ENCODE measurements at regions not wholly inside any gene's neighbourhood (a gene's known extent, or its start where the extent isn't known, plus 50 kb on each side); places are given as distances from the start of the nearest gene placed in this dataset.

DNA sequence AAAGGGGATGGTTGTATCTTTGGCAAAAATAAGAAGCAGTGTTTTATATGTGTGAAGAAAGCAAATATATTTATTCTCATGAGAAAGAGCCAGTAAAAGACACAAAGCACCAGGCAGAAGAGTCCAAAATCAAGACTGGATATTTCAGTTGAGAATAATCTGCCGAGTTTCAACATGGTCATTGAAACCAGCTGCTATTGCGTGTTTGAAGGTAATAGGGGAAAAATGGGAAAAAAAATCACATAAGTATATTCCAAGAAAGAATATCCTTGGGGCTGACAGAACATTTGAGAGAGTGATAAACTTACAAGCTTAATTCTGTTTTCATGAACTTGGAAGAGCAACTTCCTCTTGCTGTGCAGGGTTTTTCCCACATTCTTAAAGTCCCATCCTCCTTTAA is 79.9 kb downstream of the ISOC1 start:
- ChIA-PET POLR2A (no interaction called here), CTCF (no interaction called here)
- ATAC-seq (no peak), DNase-seq (no peak)
- H3K36me3 Mint-ChIP-seq (ENCODE audit: low read depth), result no peaks in the 10 kb centered on the region
- no peaks in the 10 kb centered on the region for H3K9me3 Mint-ChIP-seq
- H3K27me3 Mint-ChIP-seq, result no peaks in the 10 kb centered on the region
- no peak overlapping the region for H3K27ac Mint-ChIP-seq
- intact Hi-C loops (cut with micrococcal nuclease), result loop anchor here (10.0 kb wide), 1 partner anchor 590 kb away; no protein-coding TSS in a partner anchor
- H3K4me1 Mint-ChIP-seq (ENCODE audit: low read depth), result no peaks in the 10 kb centered on the region
- TF ChIP-seq CTCF (IDR thresholded peaks at IDR 0.05), result no peak
- H3K4me3 Mint-ChIP-seq, result no peak overlapping the region

GRCh38 chr5:129177451-129177850 is 82.9 kb downstream of the ISOC1 start:
- no peak overlapping the region for H3K4me3 Mint-ChIP-seq
- ATAC-seq (no peak), DNase-seq (no peak)
- H3K27ac Mint-ChIP-seq, result no peak overlapping the region
- no peaks in the 10 kb centered on the region for H3K36me3 Mint-ChIP-seq (ENCODE audit: low read depth)
- no peak for TF ChIP-seq CTCF (IDR thresholded peaks at IDR 0.05)
- POLR2A ChIA-PET, result no interaction called here
- intact Hi-C loops (cut with micrococcal nuclease), result loop anchor here (10.0 kb wide), 1 partner anchor 587 kb away; no protein-coding TSS in a partner anchor
- H3K9me3 Mint-ChIP-seq, result no peaks in the 10 kb centered on the region
- no peaks in the 10 kb centered on the region for H3K4me1 Mint-ChIP-seq (ENCODE audit: low read depth)
- no peaks in the 10 kb centered on the region for H3K27me3 Mint-ChIP-seq
- CTCF ChIA-PET, result no interaction called here

DNA sequence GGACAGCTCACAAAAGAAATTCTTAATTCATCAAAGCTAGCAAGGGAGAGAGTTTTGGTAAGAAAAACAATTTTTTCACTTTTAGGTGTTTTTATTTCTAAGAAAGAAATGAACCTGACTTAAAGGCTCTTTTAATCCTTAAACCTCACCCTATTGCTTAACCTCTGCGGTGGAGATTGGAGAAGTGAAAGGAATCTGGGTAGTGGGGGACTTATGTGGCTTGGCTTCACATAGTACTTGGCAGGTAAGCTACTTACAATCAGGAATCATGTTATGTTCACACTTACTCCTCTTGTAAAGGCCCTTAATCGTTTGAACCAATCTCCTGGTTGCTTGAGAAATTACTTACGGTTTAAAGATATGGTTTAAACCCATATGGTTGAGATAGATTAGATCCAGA is 104.8 kb downstream of the ISOC1 start:
- ChIA-PET CTCF (no interaction called here), POLR2A (no interaction called here)
- no peak for TF ChIP-seq CTCF (IDR thresholded peaks at IDR 0.05)
- Mint-ChIP-seq H3K9me3 (no peaks in the 10 kb centered on the region), H3K36me3 (ENCODE audit: low read depth) (no peaks in the 10 kb centered on the region), H3K4me3 (no peak overlapping the region), H3K27me3 (no peaks in the 10 kb centered on the region), H3K27ac (no peak overlapping the region), H3K4me1 (ENCODE audit: low read depth) (no peaks in the 10 kb centered on the region)
- ATAC-seq (no peak), DNase-seq (no peak)
- intact Hi-C loops (cut with micrococcal nuclease), result no loop called here

- Mint-ChIP-seq H3K4me3 (no peak overlapping the region), H3K9me3 (peaks cover 5% of the 10 kb centered on the region), H3K4me1 (ENCODE audit: low read depth) (no peaks in the 10 kb centered on the region), H3K27ac (no peak overlapping the region), H3K27me3 (no peaks in the 10 kb centered on the region), H3K36me3 (ENCODE audit: low read depth) (no peaks in the 10 kb centered on the region)
- intact Hi-C loops (cut with micrococcal nuclease), result no loop called here
- ChIA-PET CTCF (no interaction called here), POLR2A (interaction anchor here (0.7 kb wide), 1 partner anchor 12 kb away, joined by 3 read pairs; no protein-coding TSS in a partner anchor)
- TF ChIP-seq CTCF (IDR thresholded peaks at IDR 0.05), result no peak
- no peak for ATAC-seq
- no peak for DNase-seq
Observed at GRCh38 chr5:129204525-129204924, 110.0 kb downstream of the ISOC1 start.

DNA sequence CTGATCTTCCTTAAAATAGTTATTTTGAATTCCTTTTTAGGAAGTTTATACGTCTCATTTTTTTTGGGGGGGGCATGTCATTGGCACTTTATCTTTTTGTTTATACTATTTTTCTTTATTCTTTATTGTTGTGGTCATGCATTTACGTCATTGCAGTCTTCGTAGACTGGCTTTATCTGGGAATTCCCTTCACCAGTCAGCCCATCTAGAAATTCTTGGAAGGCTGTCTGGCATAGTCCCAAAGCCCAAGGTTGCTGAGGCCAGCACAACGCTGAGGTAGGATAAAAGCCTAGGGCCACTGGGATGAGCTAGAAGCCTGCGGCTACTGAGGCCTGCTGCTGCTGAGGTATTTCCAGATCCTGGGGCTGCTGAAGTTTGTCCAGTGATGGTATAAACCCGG is 121.5 kb downstream of the ISOC1 start:
- Mint-ChIP-seq H3K9me3 (peaks cover 29% of the 10 kb centered on the region), H3K4me1 (ENCODE audit: low read depth) (no peaks in the 10 kb centered on the region), H3K4me3 (no peak overlapping the region), H3K27me3 (no peaks in the 10 kb centered on the region), H3K27ac (no peak overlapping the region), H3K36me3 (ENCODE audit: low read depth) (no peaks in the 10 kb centered on the region)
- POLR2A ChIA-PET, result interaction anchor here (0.6 kb wide), 1 partner anchor 12 kb away, joined by 3 read pairs; no protein-coding TSS in a partner anchor
- intact Hi-C loops (cut with micrococcal nuclease), result no loop called here
- CTCF ChIA-PET, result no interaction called here
- no peak for DNase-seq
- TF ChIP-seq CTCF (IDR thresholded peaks at IDR 0.05), result no peak
- no peak for ATAC-seq
